ENCODE measurements at regions not wholly inside any gene's neighbourhood (a gene's known extent, or its start where the extent isn't known, plus 50 kb on each side); places are given as distances from the start of the nearest gene placed in this dataset.

GRCh38 chr16:85360323-85361277, 248.3 kb upstream of the CIBAR2 start:
- H3K4me2 ChIP-seq, result no peak overlapping the region
- H4K20me1 ChIP-seq (ENCODE audit: insufficient read depth), result no peaks in the 10 kb centered on the region
- CTCF ChIA-PET, result interaction anchor here (0.7 to 15.0 kb wide), 12 partner anchors 10 to 204 kb away, joined by 3 to 144 read pairs (median 4); no protein-coding TSS in a partner anchor
- TF ChIP-seq CHD2 (IDR thresholded peaks at IDR 0.05; ENCODE audit: low read length, partially characterized antibody) (peak; percentile 52), SMC3 (IDR thresholded peaks at IDR 0.05; ENCODE audit: low read depth, low read length) (no peak), JUND (IDR thresholded peaks at IDR 0.05) (no peak), FOXM1 (IDR thresholded peaks at IDR 0.05; ENCODE audit: low read depth) (no peak), USF2 (IDR thresholded peaks at IDR 0.05; ENCODE audit: borderline replicate concordance, low read depth, low read length) (no peak), RFX5 (IDR thresholded peaks at IDR 0.05; ENCODE audit: low read length) (no peak), POLR2AphosphoS5 (IDR thresholded peaks at IDR 0.05; ENCODE audit: low read depth, low read length) (no peak), NFIC (IDR thresholded peaks at IDR 0.05; ENCODE audit: borderline replicate concordance) (no peak), EP300 (IDR thresholded peaks at IDR 0.05; ENCODE audit: borderline replicate concordance in 1 of 2, low read depth in 1 of 2, low read length in 1 of 2) (peak in 1 of 2 experiments; percentile 85; a peak in 2 of 4 replicates), GATA2 (CRISPR knock-in tag; IDR thresholded peaks at IDR 0.05) (0 out of 2 replicates have a peak, but pooled peaks have one; percentile 10), FOSL2 (IDR thresholded peaks at IDR 0.05; ENCODE audit: borderline replicate concordance, low read depth) (no peak), SIN3A (IDR thresholded peaks at IDR 0.05; ENCODE audit: borderline replicate concordance, low read depth, low read length) (no peak), FOXJ3 (CRISPR knock-in tag; IDR thresholded peaks at IDR 0.05) (0 out of 2 replicates have a peak, but pooled peaks have one; percentile 53), NRF1 (IDR thresholded peaks at IDR 0.05; ENCODE audit: low read depth, low read length) (no peak), TCF12 (IDR thresholded peaks at IDR 0.05) (no peak), RAD21 (IDR thresholded peaks at IDR 0.05; ENCODE audit: low read length) (no peak), TEAD4 (IDR thresholded peaks at IDR 0.05; ENCODE audit: borderline replicate concordance, insufficient read depth) (no peak), MXI1 (IDR thresholded peaks at IDR 0.05; ENCODE audit: low read depth, low read length) (peak; percentile 86), YY1 (IDR thresholded peaks at IDR 0.05; ENCODE audit: low read depth) (no peak), GABPA (IDR thresholded peaks at IDR 0.05; ENCODE audit: low read depth) (no peak), RXRA (IDR thresholded peaks at IDR 0.05; ENCODE audit: borderline replicate concordance, low read depth) (no peak)
- TF ChIP-seq, protein P1, sequence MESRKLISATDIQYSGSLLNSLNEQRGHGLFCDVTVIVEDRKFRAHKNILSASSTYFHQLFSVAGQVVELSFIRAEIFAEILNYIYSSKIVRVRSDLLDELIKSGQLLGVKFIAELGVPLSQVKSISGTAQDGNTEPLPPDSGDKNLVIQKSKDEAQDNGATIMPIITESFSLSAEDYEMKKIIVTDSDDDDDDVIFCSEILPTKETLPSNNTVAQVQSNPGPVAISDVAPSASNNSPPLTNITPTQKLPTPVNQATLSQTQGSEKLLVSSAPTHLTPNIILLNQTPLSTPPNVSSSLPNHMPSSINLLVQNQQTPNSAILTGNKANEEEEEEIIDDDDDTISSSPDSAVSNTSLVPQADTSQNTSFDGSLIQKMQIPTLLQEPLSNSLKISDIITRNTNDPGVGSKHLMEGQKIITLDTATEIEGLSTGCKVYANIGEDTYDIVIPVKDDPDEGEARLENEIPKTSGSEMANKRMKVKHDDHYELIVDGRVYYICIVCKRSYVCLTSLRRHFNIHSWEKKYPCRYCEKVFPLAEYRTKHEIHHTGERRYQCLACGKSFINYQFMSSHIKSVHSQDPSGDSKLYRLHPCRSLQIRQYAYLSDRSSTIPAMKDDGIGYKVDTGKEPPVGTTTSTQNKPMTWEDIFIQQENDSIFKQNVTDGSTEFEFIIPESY (IDR thresholded peaks at IDR 0.05; ENCODE audit: borderline replicate concordance, low read depth), result no peak
- TF ChIP-seq, protein P2, sequence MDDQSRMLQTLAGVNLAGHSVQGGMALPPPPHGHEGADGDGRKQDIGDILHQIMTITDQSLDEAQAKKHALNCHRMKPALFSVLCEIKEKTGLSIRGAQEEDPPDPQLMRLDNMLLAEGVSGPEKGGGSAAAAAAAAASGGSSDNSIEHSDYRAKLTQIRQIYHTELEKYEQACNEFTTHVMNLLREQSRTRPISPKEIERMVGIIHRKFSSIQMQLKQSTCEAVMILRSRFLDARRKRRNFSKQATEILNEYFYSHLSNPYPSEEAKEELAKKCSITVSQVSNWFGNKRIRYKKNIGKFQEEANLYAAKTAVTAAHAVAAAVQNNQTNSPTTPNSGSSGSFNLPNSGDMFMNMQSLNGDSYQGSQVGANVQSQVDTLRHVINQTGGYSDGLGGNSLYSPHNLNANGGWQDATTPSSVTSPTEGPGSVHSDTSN (IDR thresholded peaks at IDR 0.05), result no peak
- TF ChIP-seq, protein P3, sequence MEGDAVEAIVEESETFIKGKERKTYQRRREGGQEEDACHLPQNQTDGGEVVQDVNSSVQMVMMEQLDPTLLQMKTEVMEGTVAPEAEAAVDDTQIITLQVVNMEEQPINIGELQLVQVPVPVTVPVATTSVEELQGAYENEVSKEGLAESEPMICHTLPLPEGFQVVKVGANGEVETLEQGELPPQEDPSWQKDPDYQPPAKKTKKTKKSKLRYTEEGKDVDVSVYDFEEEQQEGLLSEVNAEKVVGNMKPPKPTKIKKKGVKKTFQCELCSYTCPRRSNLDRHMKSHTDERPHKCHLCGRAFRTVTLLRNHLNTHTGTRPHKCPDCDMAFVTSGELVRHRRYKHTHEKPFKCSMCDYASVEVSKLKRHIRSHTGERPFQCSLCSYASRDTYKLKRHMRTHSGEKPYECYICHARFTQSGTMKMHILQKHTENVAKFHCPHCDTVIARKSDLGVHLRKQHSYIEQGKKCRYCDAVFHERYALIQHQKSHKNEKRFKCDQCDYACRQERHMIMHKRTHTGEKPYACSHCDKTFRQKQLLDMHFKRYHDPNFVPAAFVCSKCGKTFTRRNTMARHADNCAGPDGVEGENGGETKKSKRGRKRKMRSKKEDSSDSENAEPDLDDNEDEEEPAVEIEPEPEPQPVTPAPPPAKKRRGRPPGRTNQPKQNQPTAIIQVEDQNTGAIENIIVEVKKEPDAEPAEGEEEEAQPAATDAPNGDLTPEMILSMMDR (IDR thresholded peaks at IDR 0.05), result no peak
- TF ChIP-seq, protein P4, sequence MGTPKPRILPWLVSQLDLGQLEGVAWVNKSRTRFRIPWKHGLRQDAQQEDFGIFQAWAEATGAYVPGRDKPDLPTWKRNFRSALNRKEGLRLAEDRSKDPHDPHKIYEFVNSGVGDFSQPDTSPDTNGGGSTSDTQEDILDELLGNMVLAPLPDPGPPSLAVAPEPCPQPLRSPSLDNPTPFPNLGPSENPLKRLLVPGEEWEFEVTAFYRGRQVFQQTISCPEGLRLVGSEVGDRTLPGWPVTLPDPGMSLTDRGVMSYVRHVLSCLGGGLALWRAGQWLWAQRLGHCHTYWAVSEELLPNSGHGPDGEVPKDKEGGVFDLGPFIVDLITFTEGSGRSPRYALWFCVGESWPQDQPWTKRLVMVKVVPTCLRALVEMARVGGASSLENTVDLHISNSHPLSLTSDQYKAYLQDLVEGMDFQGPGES (IDR thresholded peaks at IDR 0.05; ENCODE audit: low read depth, low read length), result no peak
- TF ChIP-seq, protein P5, sequence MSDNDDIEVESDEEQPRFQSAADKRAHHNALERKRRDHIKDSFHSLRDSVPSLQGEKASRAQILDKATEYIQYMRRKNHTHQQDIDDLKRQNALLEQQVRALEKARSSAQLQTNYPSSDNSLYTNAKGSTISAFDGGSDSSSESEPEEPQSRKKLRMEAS (IDR thresholded peaks at IDR 0.05; ENCODE audit: low read depth), result no peak

More at GRCh38 chr16:85360323-85361277, 248.3 kb upstream of the CIBAR2 start:
- no peaks in the 10 kb centered on the region for H3K79me2 ChIP-seq (ENCODE audit: insufficient read depth)
- no peaks in the 10 kb centered on the region for H3K9me2 ChIP-seq
- WGBS (ENCODE audit: low lambda C conversion rate), result 84% methylated on average over 22 of the region's 38 CpGs
- H2AFZ ChIP-seq (ENCODE audit: low read depth), result no peak overlapping the region
- POLR2A ChIA-PET, result interaction anchor here (1.3 to 1.7 kb wide), 4 partner anchors 12 to 254 kb away, joined by 3 to 7 read pairs (median 4); no protein-coding TSS in a partner anchor
- peak; percentile 88 for DNase-seq
- no peak overlapping the region for H3K4me3 ChIP-seq (ENCODE audit: low read depth in 2 of 2, low read length in 1 of 2)
- H3K4me1 ChIP-seq (ENCODE audit: control insufficient read depth in 1 of 2, insufficient read depth in 2 of 2, low read depth in 1 of 2, low read length in 1 of 2), result peaks cover 0 to 83% of the 10 kb centered on the region in 2 experiments; a peak in 1 of 4 replicates
- H3K27ac ChIP-seq (ENCODE audit: low read depth in 2 of 2, low read length in 1 of 2), result peak overlapping the region in 1 of 2 experiments; percentile 77; a peak in 2 of 4 replicates
- no peaks in the 10 kb centered on the region for H3K9me3 ChIP-seq
- no peaks in the 10 kb centered on the region for H3K27me3 ChIP-seq (ENCODE audit: insufficient read depth)
- no peak overlapping the region for H3K9ac ChIP-seq
- H3F3A ChIP-seq (replicated peaks; ENCODE audit: insufficient read depth), result no peaks in the 10 kb centered on the region
- H3K36me3 ChIP-seq (replicated peaks in 1 of 2; ENCODE audit: control insufficient read depth in 1 of 2, insufficient read depth in 2 of 2, low read length in 1 of 2), result no peaks in the 10 kb centered on the region
